ENCODE measurements at regions not wholly inside any gene's neighbourhood (a gene's known extent, or its start where the extent isn't known, plus 50 kb on each side); places are given as distances from the start of the nearest gene placed in this dataset.

GRCh38 chr6:144849920-144850319 is 564.8 kb downstream of the UTRN start:
- ATAC-seq = no peak
- 0 out of 2 replicates have a peak, but pooled peaks cover 8% of the 10 kb centered on the region for H3K36me3 ChIP-seq (ENCODE audit: insufficient read depth)

GRCh38 chr6:144853603-144854002 is 568.5 kb downstream of the UTRN start:
- Mint-ChIP-seq H3K4me1 (no peaks in the 10 kb centered on the region), H3K27ac (no peak overlapping the region), H3K9me3 (no peaks in the 10 kb centered on the region), H3K36me3 (ENCODE audit: low read depth) (peaks cover 12% of the 10 kb centered on the region), H3K27me3 (ENCODE audit: insufficient read depth, low read depth, poor library complexity) (no peaks in the 10 kb centered on the region), H3K4me3 (no peak overlapping the region)
- Histone ChIP-seq H3K36me3 (ENCODE audit: insufficient read depth) (0 out of 2 replicates have a peak, but pooled peaks cover 9% of the 10 kb centered on the region), H3K79me2 (replicated peaks; ENCODE audit: insufficient read depth) (no peaks in the 10 kb centered on the region), H3K4me1 (ENCODE audit: insufficient read depth) (no peaks in the 10 kb centered on the region), H3K4me3 (no peak overlapping the region), H3K27ac (ENCODE audit: low read depth) (no peak overlapping the region), H3K27me3 (ENCODE audit: insufficient read depth) (no peaks in the 10 kb centered on the region), H2AFZ (no peak overlapping the region), H3F3A (replicated peaks; ENCODE audit: low read depth) (no peaks in the 10 kb centered on the region), H4K20me1 (replicated peaks; ENCODE audit: insufficient read depth) (no peaks in the 10 kb centered on the region), H3K9me2 (ENCODE audit: insufficient read depth) (peaks cover 4% of the 10 kb centered on the region; the same call in 1 of the 2 replicates), H3K4me2 (no peak overlapping the region)
- no peak for ATAC-seq
- DNase-seq (ENCODE audit: low spot score) = no peak
- TF ChIP-seq CTCF (conservative IDR thresholded peaks at IDR 0.05; ENCODE audit: low read depth in 2 of 2) (no peak), STAT1 (IDR thresholded peaks at IDR 0.05; ENCODE audit: unreplicated experiment) (no peak), POLR2AphosphoS5 (IDR thresholded peaks at IDR 0.05; ENCODE audit: low read depth) (no peak), NANOG (IDR thresholded peaks at IDR 0.05; ENCODE audit: borderline replicate concordance) (no peak), EZH2 (IDR thresholded peaks at IDR 0.05; ENCODE audit: low read depth, unreplicated experiment) (no peak), ZNF114 (CRISPR knock-in tag; IDR thresholded peaks at IDR 0.05) (no peak), EZH2phosphoT487 (IDR thresholded peaks at IDR 0.05; ENCODE audit: unreplicated experiment) (no peak), ZNF462 (CRISPR knock-in tag; IDR thresholded peaks at IDR 0.05) (no peak), CREB1 (CRISPR knock-in tag; IDR thresholded peaks at IDR 0.05; ENCODE audit: low read depth) (no peak), ZNF331 (CRISPR knock-in tag; IDR thresholded peaks at IDR 0.05; ENCODE audit: low read depth) (no peak)

More at GRCh38 chr6:144849920-144850319, 564.8 kb downstream of the UTRN start:
- Mint-ChIP-seq H3K36me3 (ENCODE audit: low read depth) (peaks cover 25% of the 10 kb centered on the region), H3K4me3 (no peak overlapping the region), H3K9me3 (no peaks in the 10 kb centered on the region; the same call in 2 of the 3 replicates), H3K27me3 (ENCODE audit: insufficient read depth, low read depth, poor library complexity) (peaks cover 2% of the 10 kb centered on the region), H3K4me1 (peaks cover 15% of the 10 kb centered on the region; the same call in 2 of the 3 replicates), H3K27ac (no peak overlapping the region)
- DNase-seq (ENCODE audit: low spot score) = no peak
- no peaks in the 10 kb centered on the region for H3K27me3 ChIP-seq (ENCODE audit: insufficient read depth)
- H3K9me2 ChIP-seq (ENCODE audit: insufficient read depth) = no peaks in the 10 kb centered on the region
- no peak overlapping the region for H3K4me3 ChIP-seq
- peaks cover 12% of the 10 kb centered on the region; the same call in 1 of the 2 replicates for H3K4me1 ChIP-seq (ENCODE audit: insufficient read depth)
- no peaks in the 10 kb centered on the region for H3K79me2 ChIP-seq (replicated peaks; ENCODE audit: insufficient read depth)
- no peak overlapping the region for H2AFZ ChIP-seq
- no peaks in the 10 kb centered on the region for H4K20me1 ChIP-seq (replicated peaks; ENCODE audit: insufficient read depth)
- H3K4me2 ChIP-seq = no peak overlapping the region
- TF ChIP-seq ZNF114 (CRISPR knock-in tag; IDR thresholded peaks at IDR 0.05) (no peak), CREB1 (CRISPR knock-in tag; IDR thresholded peaks at IDR 0.05; ENCODE audit: low read depth) (no peak), EZH2phosphoT487 (IDR thresholded peaks at IDR 0.05; ENCODE audit: unreplicated experiment) (no peak), POLR2AphosphoS5 (IDR thresholded peaks at IDR 0.05; ENCODE audit: low read depth) (no peak)
- no peaks in the 10 kb centered on the region for H3F3A ChIP-seq (replicated peaks; ENCODE audit: low read depth)
- H3K27ac ChIP-seq (ENCODE audit: low read depth) = no peak overlapping the region

Measured in GM23338 (cell line).